Pancreas (tissue), 10 donors: ENCODE measurements at regions not wholly inside any gene's neighbourhood (a gene's known extent, or its start where the extent isn't known, plus 50 kb on each side); places are given as distances from the start of the nearest gene placed in this dataset.

Experiments used
- ATAC-seq, 4 donors: fragments of 200-7000 bp; cut with Tn5 transposase; one replicate each; pipeline versions ENCODE4 v1.8.0 to v1.9.1; 2020; ENCODE audit warnings: mild to moderate bottlenecking in 4 of 4, moderate library complexity in 4 of 4
- DNase-seq, 6 donors: peaks; one replicate each; pipeline ENCODE4 v3.0.0-alpha.2; 2020
- FAIRE-seq: peaks from 2 replicates; lab custom pipeline; 2012; peaks lifted over from hg19 to GRCh38; lab: Jason Lieb, UNC
- H3K27ac ChIP-seq, 4 donors: fragments of 200-600 bp; sonication (generic); 1 replicate in 3 of 4; 2 replicates in 1 of 4; pipeline versions ENCODE4 v1.5.0 to v1.8.0; 2020
- H3K27me3 ChIP-seq, 4 donors: fragments of 200-600 bp; one replicate each; pipeline ENCODE4 v1.8.0; 2021
- H3K36me3 ChIP-seq, 3 donors: fragments of 200-600 bp; sonication (generic) in 1 of 3; one replicate each; pipeline versions ENCODE4 v1.5.0 to v1.8.0; 2020 to 2021
- H3K4me1 ChIP-seq, 3 donors: fragments of 200-600 bp; one replicate each; pipeline ENCODE4 v1.8.0; 2021
- H3K4me3 ChIP-seq, 4 donors: fragments of 200-600 bp; sonication (generic) in 2 of 4; one replicate each; pipeline versions ENCODE4 v1.5.0 to v1.8.0; 2020 to 2021
- H3K9me3 ChIP-seq, 4 donors: fragments of 200-600 bp; one replicate each; pipeline ENCODE4 v1.8.0; 2021
- WGBS, 2 donors: extraction: QIAGEN DNeasy Blood & Tissue Kit; methylation state at CpG; one replicate each; pipeline ENCODE4 v1.1.7; 2013; 5-methylcytosine and 5-hydroxymethylcytosine counted together
- intact Hi-C, 3 donors: fragments of 100-400 bp; cut with DNase I; formaldehyde crosslinking; loops; one replicate each; pipeline versions ENCODE4 v1.11.1 to v1.14.2; 2022
- TF ChIP-seq, protein P1 (sequence below), 4 donors: fragments of 200-600 bp; sonication (generic) in 3 of 4; IDR thresholded peaks; one replicate each; pipeline versions ENCODE4 v1.5.0 to v1.8.0; 2021; ENCODE audit warnings: antibody characterized with exemption in 4 of 4
- donor health status: healthy with polysubstance abuse.
- donor health status: DM: no; HTN: no; CAD: no; lungs with moderate emphysema.
- donor health status: DM: no; HTN: no; CAD: no.
- donor health status: control.
- donor health status: control.
- donor health status: Bipolar disorder and iron deficiency.
- donor health status: DM: yes; HTN: yes; CAD: no.
- donor health status: DM: no; HTN: no; CAD: no.
- donor health status: DM: no; HTN: no; CAD: no.
- donor health status: DM: yes; HTN: yes; CAD: no.

DNA sequence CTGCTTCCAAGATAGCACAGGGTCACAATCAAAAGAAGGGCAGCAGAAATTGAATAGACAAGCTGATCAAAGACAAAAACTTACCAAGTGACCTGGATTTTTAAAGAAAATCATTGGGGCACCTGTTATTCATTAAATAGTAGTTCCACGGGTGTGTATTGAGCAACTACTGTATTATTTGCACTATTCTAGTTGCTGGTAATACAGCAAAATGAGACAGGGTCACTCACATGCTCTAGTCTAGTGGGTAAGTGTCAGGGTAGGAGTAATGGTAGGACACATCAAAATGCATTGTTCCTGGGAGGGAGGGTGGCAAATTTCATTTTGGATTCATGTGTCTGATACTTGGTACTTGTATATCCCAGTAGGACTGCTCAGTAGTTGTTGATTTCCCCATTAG, 127.9 kb downstream of the SQOR start:
- DNase-seq (no peak), ATAC-seq (no peak), FAIRE-seq (no peak)
- intact Hi-C loops, result no loop called here
- Histone ChIP-seq H3K4me3 (no peak overlapping the region), H3K27me3 (no peaks in the 10 kb centered on the region), H3K27ac (no peak overlapping the region), H3K4me1 (no peaks in the 10 kb centered on the region), H3K36me3 (no peaks in the 10 kb centered on the region), H3K9me3 (no peaks in the 10 kb centered on the region)
- TF ChIP-seq, protein P1, sequence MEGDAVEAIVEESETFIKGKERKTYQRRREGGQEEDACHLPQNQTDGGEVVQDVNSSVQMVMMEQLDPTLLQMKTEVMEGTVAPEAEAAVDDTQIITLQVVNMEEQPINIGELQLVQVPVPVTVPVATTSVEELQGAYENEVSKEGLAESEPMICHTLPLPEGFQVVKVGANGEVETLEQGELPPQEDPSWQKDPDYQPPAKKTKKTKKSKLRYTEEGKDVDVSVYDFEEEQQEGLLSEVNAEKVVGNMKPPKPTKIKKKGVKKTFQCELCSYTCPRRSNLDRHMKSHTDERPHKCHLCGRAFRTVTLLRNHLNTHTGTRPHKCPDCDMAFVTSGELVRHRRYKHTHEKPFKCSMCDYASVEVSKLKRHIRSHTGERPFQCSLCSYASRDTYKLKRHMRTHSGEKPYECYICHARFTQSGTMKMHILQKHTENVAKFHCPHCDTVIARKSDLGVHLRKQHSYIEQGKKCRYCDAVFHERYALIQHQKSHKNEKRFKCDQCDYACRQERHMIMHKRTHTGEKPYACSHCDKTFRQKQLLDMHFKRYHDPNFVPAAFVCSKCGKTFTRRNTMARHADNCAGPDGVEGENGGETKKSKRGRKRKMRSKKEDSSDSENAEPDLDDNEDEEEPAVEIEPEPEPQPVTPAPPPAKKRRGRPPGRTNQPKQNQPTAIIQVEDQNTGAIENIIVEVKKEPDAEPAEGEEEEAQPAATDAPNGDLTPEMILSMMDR (IDR thresholded peaks at IDR 0.05), result no peak
- 28 to 32% methylated on average over 1 of the region's 1 CpG for WGBS, 2 donors

DNA sequence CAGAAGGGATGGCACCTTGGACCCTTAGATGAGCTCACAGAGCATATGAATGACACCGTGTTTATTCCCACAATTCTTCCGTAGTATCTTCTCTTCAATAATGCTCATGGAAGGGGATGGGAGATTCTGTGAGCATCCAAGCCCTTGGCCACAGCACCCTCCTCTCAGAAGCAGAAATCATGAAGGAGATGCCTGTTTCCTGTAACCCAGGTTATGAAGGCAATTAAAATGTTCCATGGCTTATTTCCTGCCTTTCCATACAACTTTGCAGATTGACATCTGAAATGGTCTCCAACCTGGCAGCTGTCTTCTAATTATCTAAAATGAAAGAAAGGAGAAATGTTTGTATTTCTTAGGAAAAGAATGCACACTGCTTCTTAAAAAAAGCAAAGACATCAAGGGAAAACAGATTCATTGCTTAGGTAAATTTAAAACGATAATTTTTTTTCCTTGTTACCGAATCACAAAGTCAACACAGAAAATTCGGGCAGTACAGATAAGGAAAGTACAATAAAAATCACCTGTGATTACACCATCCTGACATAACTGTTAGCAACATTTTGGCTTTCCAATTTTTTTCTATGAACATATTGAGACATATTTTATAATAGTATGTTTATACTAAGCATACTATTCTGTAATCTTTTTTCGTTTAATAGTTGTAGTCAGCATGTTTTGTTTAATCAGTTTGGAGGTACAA, 128.5 kb downstream of the SQOR start:
- FAIRE-seq, result peak; percentile 20
- Histone ChIP-seq H3K4me1 (no peaks in the 10 kb centered on the region), H3K27ac (no peak overlapping the region), H3K36me3 (no peaks in the 10 kb centered on the region), H3K4me3 (no peak overlapping the region), H3K27me3 (no peaks in the 10 kb centered on the region), H3K9me3 (no peaks in the 10 kb centered on the region)
- intact Hi-C loops, result no loop called here
- no peak for ATAC-seq
- TF ChIP-seq, protein P1 (IDR thresholded peaks at IDR 0.05), result no peak
- WGBS, 2 donors, result 45 to 54% methylated on average over 6 of the region's 6 CpGs
- DNase-seq, result no peak

DNA sequence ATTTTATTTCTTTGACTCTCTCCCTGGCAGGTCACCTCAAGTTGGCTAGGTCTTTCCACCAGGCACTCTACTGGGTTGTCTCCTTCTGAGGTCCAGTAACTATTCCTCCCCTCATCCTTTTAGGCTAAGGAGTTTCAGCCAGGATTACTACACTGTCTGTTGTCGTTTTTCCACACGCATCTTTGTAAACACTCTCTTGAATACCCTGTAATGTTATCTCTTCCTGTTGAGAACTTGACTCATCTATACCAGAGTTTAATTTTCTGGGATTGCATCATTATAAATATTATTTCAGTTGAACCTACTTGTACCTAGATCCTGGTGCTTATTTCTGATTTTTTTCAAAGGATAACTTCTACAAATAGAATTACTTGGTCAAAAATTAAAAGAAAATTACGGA, 138.3 kb downstream of the SQOR start:
- DNase-seq (no peak), FAIRE-seq (no peak), ATAC-seq (no peak)
- H3K4me3 ChIP-seq, result no peak overlapping the region
- H3K36me3 ChIP-seq, result no peaks in the 10 kb centered on the region
- TF ChIP-seq, protein P1 (IDR thresholded peaks at IDR 0.05), result no peak
- H3K9me3 ChIP-seq, result no peaks in the 10 kb centered on the region
- H3K27ac ChIP-seq, result no peak overlapping the region
- no peaks in the 10 kb centered on the region for H3K27me3 ChIP-seq
- WGBS, 2 donors, result 58 to 63% methylated on average over 3 of the region's 3 CpGs
- intact Hi-C loops, result no loop called here
- no peaks in the 10 kb centered on the region for H3K4me1 ChIP-seq

DNA sequence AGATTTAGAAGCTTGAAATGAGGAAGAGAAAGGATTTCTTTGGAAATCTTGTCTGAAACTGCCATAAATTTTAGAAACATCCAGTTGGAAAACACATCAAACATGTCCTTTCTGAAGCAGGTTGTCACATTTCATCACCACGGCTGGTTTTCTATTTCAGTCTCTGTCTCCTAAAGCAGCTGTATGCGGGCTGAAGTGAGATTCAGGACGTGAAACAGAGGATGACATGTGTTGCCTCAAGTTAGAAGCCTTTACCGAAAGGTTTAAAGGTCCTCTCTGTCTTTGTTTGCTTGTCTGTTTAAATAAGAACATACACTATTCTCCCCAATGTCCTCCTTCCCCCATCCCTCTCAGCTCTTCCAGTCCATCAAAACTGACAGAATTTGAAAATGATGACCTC, 141.9 kb downstream of the SQOR start:
- no peaks in the 10 kb centered on the region for H3K9me3 ChIP-seq
- ATAC-seq (no peak), FAIRE-seq (no peak), DNase-seq (no peak)
- 56 to 67% methylated on average over 4 of the region's 4 CpGs for WGBS, 2 donors
- no peaks in the 10 kb centered on the region for H3K27me3 ChIP-seq
- H3K4me3 ChIP-seq, result no peak overlapping the region
- intact Hi-C loops, result no loop called here
- H3K27ac ChIP-seq, result no peak overlapping the region
- TF ChIP-seq, protein P1 (IDR thresholded peaks at IDR 0.05), result no peak
- no peaks in the 10 kb centered on the region for H3K36me3 ChIP-seq
- no peaks in the 10 kb centered on the region for H3K4me1 ChIP-seq

DNA sequence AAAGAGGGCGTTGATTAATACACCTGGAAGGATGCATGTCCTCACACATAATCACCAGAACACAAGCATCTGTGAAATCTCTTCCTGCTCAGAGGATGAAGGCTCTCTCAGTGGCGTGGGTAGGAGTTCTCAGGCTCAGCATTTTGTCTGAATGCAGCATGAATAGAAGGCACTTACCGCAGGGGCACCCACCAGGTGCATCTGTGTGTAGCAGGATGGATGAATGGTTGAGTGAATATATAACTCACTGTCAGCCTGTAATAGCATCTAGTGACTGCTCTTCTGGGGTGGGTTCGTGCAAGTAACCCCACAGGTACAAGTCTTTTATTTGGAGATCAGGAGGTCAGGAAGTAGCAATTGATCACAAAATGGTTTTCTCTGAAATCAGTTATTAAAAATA, 143.0 kb downstream of the SQOR start:
- H3K36me3 ChIP-seq, result no peaks in the 10 kb centered on the region
- no peaks in the 10 kb centered on the region for H3K27me3 ChIP-seq
- DNase-seq, result no peak
- WGBS, 2 donors, result 76% methylated on average over 4 of the region's 4 CpGs
- intact Hi-C loops, result no loop called here
- H3K9me3 ChIP-seq, result no peaks in the 10 kb centered on the region
- FAIRE-seq, result no peak
- ATAC-seq, result no peak
- no peak overlapping the region for H3K27ac ChIP-seq
- H3K4me3 ChIP-seq, result no peak overlapping the region
- TF ChIP-seq, protein P1 (IDR thresholded peaks at IDR 0.05), result no peak
- no peaks in the 10 kb centered on the region for H3K4me1 ChIP-seq
